Brain microvascular endothelial cell (primary cell): ENCODE measurements at regions not wholly inside any gene's neighbourhood (a gene's known extent, or its start where the extent isn't known, plus 50 kb on each side); places are given as distances from the start of the nearest gene placed in this dataset.
"Not testable (repeated sequence)": the region's sequence is repeated elsewhere in the genome, so short reads cannot be mapped to it uniquely, and the experiment has no call there.

Source experiments
- DNase-seq: peaks from one replicate; pipeline ENCODE4 v3.0.0-alpha.2; 2020
- H3K27ac ChIP-seq: fragments of 250-450 bp; sonication (Bioruptor Pico); 2 replicates; pipeline ENCODE4 v1.5.1; 2020; ENCODE audit warnings: mild to moderate bottlenecking, moderate library complexity
- H3K27me3 ChIP-seq: fragments of 250-450 bp; sonication (Bioruptor Pico); replicated peaks from 2 replicates; pipeline ENCODE4 v1.5.1; 2020; ENCODE audit warnings: mild to moderate bottlenecking
- H3K36me3 ChIP-seq: fragments of 250-450 bp; sonication (Bioruptor Pico); replicated peaks from 2 replicates; pipeline ENCODE4 v1.5.1; 2020; ENCODE audit warnings: mild to moderate bottlenecking
- H3K4me3 ChIP-seq: 2 replicates; pipeline ENCODE4 v1.5.1; 2011; ENCODE audit warnings: low read depth, mild to moderate bottlenecking, control low read depth, low read length, moderate library complexity
- CTCF ChIP-seq: IDR thresholded peaks from 2 replicates; pipeline ENCODE4 v1.5.1; 2011; ENCODE audit warnings: low read depth, mild to moderate bottlenecking, moderate library complexity, low read length, control low read depth, inconsistent platforms; ENCODE audit errors: missing control alignments
- in situ Hi-C: cut with HindIII; loops from 2 replicates; pipeline ENCODE4 v1.10.0; 2017; ENCODE audit warnings: low sequenced_read_pairs, low pct_ligation_motif_present

- TF ChIP-seq CTCF, result no peak
- in situ Hi-C loops, result no loop called here
- DNase-seq, result no peak
These were observed 194.2 kb upstream of the ZNF184 start for GRCh38 chr6:27667016-27667656.

GRCh38 chr6:27662769-27663168 lies 189.9 kb upstream of the ZNF184 start:
- Histone ChIP-seq H3K4me3 (no peak overlapping the region), H3K36me3 (no peaks in the 10 kb centered on the region), H3K27me3 (no peaks in the 10 kb centered on the region), H3K27ac (no peak overlapping the region)
- no peak for TF ChIP-seq CTCF
- no peak for DNase-seq
- in situ Hi-C loops, result no loop called here

More at GRCh38 chr6:27667016-27667656, 194.2 kb upstream of the ZNF184 start:
- Histone ChIP-seq H3K36me3 (no peaks in the 10 kb centered on the region), H3K27me3 (no peaks in the 10 kb centered on the region), H3K4me3 (peak overlapping the region; percentile 53), H3K27ac (no peak overlapping the region)

- H3K4me3 ChIP-seq, H3K27me3 ChIP-seq, H3K27ac ChIP-seq, H3K36me3 ChIP-seq, DNase-seq, in situ Hi-C loops: not testable (repeated sequence)
These were observed 189.3 kb upstream of the ZNF184 start for GRCh38 chr6:27662212-27662611.

- H3K36me3 ChIP-seq, H3K27me3 ChIP-seq, H3K4me3 ChIP-seq, H3K27ac ChIP-seq, in situ Hi-C loops, DNase-seq: not testable (repeated sequence)
These were observed 180.4 kb upstream of the ZNF184 start for GRCh38 chr6:27653143-27653825.

GRCh38 chr6:27651371-27651732 lies 178.4 kb upstream of the ZNF184 start:
- H3K27ac ChIP-seq, result no peak overlapping the region
- peak overlapping the region; percentile 36 for H3K4me3 ChIP-seq
- no peak for TF ChIP-seq CTCF
- in situ Hi-C loops, result no loop called here
- no peaks in the 10 kb centered on the region for H3K27me3 ChIP-seq
- H3K36me3 ChIP-seq, result no peaks in the 10 kb centered on the region
- peak; percentile 30 for DNase-seq

- H3K27ac ChIP-seq, result no peak overlapping the region
- H3K4me3 ChIP-seq, result peak overlapping the region; percentile 36
- peak; percentile 66 for TF ChIP-seq CTCF
- peak; percentile 86 for DNase-seq
- no peaks in the 10 kb centered on the region for H3K27me3 ChIP-seq
- in situ Hi-C loops, result no loop called here
- H3K36me3 ChIP-seq, result no peaks in the 10 kb centered on the region
These were observed 177.9 kb upstream of the ZNF184 start for GRCh38 chr6:27650620-27651370.
